Thyroid gland (tissue), 4 donors: ENCODE measurements at regions not wholly inside any gene's neighbourhood (a gene's known extent, or its start where the extent isn't known, plus 50 kb on each side); places are given as distances from the start of the nearest gene placed in this dataset.

Source experiments
- CTCF ChIP-seq, 6 experiments: fragments of 200-600 bp in 3 of 6; fragments of 450-650 bp in 3 of 6; sonication (generic) in 3 of 6; IDR thresholded peaks; one replicate each; pipeline ENCODE4 v1.5.1; 2016 to 2019; ENCODE audit warnings: antibody characterized with exemption in 6 of 6, mild to moderate bottlenecking in 2 of 6, inconsistent platforms in 1 of 6, moderate library complexity in 1 of 6
- POLR2A ChIP-seq, 2 donors: fragments of 450-650 bp; IDR thresholded peaks; one replicate each; pipeline ENCODE4 v1.6.1; 2017; ENCODE audit warnings: antibody characterized with exemption in 2 of 2, mild to moderate bottlenecking in 2 of 2, moderate library complexity in 1 of 2

- TF ChIP-seq CTCF (IDR thresholded peaks at IDR 0.05) (no peak), POLR2A (IDR thresholded peaks at IDR 0.05) (no peak)
Observed at GRCh38 chr12:84696908-84697540, 215.6 kb downstream of the SLC6A15 start.
